ENCODE measurements at regions not wholly inside any gene's neighbourhood (a gene's known extent, or its start where the extent isn't known, plus 50 kb on each side); places are given as distances from the start of the nearest gene placed in this dataset.

DNA sequence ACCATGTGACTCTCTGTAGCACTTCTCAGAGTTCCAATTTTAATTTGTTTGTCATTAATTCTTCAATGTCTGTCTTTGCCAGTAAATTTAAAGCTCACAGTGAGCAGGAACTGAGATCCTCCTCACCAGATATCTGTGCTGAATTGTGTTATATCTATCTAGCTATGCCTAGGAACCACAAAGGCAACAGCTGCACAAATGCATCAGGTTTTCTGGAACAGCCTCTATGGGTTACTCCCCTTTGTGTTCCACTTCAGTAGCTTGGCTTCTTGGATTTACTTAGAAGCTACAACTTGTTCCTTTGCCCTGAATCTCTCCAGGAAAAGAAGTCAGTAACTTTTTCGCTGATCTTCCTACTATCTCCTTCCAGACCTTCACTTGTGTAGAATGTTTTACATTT lies 1237.8 kb upstream of the ADGRL4 start:
- H3K27me3 ChIP-seq: no peaks in the 10 kb centered on the region
- H3K4me3 ChIP-seq: no peak overlapping the region
- DNase-seq: no peak
- no peaks in the 10 kb centered on the region for H3K36me3 ChIP-seq
- no peak overlapping the region for H3K27ac ChIP-seq
- no peaks in the 10 kb centered on the region for H3K4me1 ChIP-seq
- 92 to 96% methylated on average over 1 of the region's 1 CpG for WGBS, 2 donors
- TF ChIP-seq, protein P1, sequence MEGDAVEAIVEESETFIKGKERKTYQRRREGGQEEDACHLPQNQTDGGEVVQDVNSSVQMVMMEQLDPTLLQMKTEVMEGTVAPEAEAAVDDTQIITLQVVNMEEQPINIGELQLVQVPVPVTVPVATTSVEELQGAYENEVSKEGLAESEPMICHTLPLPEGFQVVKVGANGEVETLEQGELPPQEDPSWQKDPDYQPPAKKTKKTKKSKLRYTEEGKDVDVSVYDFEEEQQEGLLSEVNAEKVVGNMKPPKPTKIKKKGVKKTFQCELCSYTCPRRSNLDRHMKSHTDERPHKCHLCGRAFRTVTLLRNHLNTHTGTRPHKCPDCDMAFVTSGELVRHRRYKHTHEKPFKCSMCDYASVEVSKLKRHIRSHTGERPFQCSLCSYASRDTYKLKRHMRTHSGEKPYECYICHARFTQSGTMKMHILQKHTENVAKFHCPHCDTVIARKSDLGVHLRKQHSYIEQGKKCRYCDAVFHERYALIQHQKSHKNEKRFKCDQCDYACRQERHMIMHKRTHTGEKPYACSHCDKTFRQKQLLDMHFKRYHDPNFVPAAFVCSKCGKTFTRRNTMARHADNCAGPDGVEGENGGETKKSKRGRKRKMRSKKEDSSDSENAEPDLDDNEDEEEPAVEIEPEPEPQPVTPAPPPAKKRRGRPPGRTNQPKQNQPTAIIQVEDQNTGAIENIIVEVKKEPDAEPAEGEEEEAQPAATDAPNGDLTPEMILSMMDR (IDR thresholded peaks at IDR 0.05): no peak
- intact Hi-C loops (cut with DNase I): no loop called here
- H3K9me3 ChIP-seq: peaks cover 0 to 2% (median 0%) of the 10 kb centered on the region in 11 donors
- no peak for ATAC-seq

DNA sequence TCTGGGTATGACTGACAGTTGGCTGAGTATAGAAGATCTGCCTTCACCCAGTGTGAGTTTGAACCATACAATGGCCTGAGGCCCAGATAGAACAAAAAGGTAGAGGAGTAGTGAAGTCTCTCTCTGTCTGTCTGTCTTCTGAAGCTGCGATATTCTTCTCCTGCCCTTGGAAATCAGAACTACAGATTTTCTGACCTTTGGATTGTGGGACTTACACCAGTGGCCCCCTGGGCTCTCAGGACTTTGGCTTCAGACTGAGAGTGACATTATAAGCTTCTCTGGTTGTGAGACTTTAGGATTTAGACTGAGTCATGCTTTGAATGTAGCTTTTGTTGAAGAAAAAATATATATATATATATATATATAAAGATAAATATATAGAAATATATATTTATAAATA lies 1235.0 kb upstream of the ADGRL4 start:
- WGBS, 2 donors: 86 to 93% methylated on average over 1 of the region's 1 CpG
- ATAC-seq: no peak
- intact Hi-C loops (cut with DNase I): no loop called here
- H3K36me3 ChIP-seq: no peaks in the 10 kb centered on the region
- TF ChIP-seq, protein P1 (IDR thresholded peaks at IDR 0.05): no peak
- no peak overlapping the region for H3K27ac ChIP-seq
- no peak overlapping the region for H3K4me3 ChIP-seq
- DNase-seq: no peak
- no peaks in the 10 kb centered on the region for H3K4me1 ChIP-seq
- H3K27me3 ChIP-seq: no peaks in the 10 kb centered on the region
- H3K9me3 ChIP-seq: no peaks in the 10 kb centered on the region

DNA sequence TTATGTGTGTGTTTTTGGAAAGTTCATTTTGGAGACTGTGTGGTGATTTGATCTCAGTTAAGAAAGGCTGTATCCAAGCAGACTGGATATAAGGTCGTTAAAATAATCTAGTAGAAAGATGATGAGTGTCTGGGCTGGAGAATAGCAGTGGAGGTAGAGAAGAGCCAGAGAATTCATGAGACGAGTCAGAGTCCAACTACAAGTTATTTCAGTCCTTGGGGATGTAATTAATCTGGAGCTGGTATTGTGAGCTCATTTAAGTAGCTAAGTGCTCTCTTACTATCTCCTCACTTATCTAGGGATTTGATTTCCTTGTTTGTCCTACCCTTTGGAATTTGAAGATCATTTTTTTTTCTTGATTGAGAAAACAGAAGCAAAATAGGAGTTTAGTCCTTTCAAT lies 1219.0 kb upstream of the ADGRL4 start:
- no peaks in the 10 kb centered on the region for H3K27me3 ChIP-seq
- no peaks in the 10 kb centered on the region for H3K36me3 ChIP-seq
- H3K27ac ChIP-seq: no peak overlapping the region
- TF ChIP-seq, protein P1 (IDR thresholded peaks at IDR 0.05): no peak
- ATAC-seq (no peak), DNase-seq (no peak)
- no peaks in the 10 kb centered on the region for H3K4me1 ChIP-seq
- no peaks in the 10 kb centered on the region for H3K9me3 ChIP-seq
- intact Hi-C loops (cut with DNase I): no loop called here
- H3K4me3 ChIP-seq: no peak overlapping the region
- WGBS, 2 donors: 17 to 23% methylated on average over 2 of the region's 2 CpGs

DNA sequence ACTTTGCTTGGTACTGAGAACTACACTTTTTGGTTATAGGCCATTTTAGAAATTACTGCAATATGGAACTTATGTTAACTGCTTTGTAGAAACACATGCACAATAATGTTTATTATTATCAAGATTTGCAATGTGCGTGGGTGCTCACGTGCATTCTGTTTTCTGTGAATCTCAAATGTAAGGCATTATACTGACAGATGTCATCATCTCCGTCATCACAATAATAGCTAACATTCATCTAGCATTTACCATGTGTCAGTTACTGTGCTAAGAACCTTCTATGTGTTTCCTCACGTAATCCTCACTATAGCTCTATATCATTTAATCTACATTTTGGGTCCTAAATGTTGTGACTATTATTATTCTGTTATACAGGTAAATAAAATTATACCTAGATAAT lies 1214.8 kb upstream of the ADGRL4 start:
- H3K27ac ChIP-seq: no peak overlapping the region
- no peaks in the 10 kb centered on the region for H3K9me3 ChIP-seq
- H3K4me1 ChIP-seq: peaks cover 0 to 3% (median 0%) of the 10 kb centered on the region in 9 donors
- TF ChIP-seq, protein P1 (IDR thresholded peaks at IDR 0.05): no peak
- DNase-seq (no peak), ATAC-seq (no peak)
- H3K4me3 ChIP-seq: no peak overlapping the region
- no peaks in the 10 kb centered on the region for H3K27me3 ChIP-seq
- H3K36me3 ChIP-seq: no peaks in the 10 kb centered on the region
- 92 to 96% methylated on average over 4 of the region's 4 CpGs for WGBS, 2 donors
- intact Hi-C loops (cut with DNase I): no loop called here
